HG03442 (cell line): ENCODE measurements at regions not wholly inside any gene's neighbourhood (a gene's known extent, or its start where the extent isn't known, plus 50 kb on each side); places are given as distances from the start of the nearest gene placed in this dataset.

Experiments
- ATAC-seq: cut with Tn5 transposase; IDR thresholded peaks from one replicate; pipeline ENCODE4 v1.9.1; 2021; ENCODE audit warnings: mild to moderate bottlenecking, moderate library complexity; ENCODE audit not compliant: unreplicated experiment

DNA sequence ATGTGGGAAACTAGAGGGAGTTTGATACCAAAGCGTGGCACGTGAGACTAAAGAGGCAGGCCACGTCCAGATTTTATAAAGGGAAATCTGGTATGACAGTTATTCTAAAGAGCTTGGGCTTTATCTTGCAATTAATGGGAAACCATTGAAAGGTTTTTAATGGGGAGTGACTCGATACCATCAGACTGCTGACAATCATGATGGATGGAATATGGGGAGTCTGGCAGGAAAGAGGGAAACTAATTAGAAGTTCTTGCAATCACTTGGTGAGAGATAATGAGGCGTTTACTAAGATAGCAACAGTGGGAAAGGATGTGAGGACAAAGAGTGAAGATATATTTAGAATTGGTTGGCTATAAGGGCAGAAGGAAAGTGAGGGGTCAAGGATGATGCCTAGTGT is 94.0 kb downstream of the MBL2 start:
- ATAC-seq = no peak

DNA sequence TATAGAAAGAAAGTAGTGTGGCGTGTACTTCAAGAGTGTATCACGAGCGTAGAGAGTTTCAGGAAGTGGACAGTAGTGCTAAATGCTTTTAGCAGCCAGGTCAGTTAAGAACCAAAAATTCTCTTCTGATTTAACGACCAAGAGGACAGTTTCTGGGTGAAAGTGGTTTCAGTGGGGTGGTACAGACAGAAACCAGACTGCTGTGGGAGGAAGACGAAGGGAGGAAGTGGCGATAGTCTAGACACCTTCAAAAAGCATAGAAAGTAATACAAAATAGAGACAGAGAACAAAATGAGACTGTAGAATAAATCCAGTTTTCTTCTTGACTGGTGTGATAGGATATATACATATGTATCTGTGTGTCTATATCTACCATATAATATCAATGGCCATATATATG is 93.5 kb downstream of the MBL2 start:
- no peak for ATAC-seq

DNA sequence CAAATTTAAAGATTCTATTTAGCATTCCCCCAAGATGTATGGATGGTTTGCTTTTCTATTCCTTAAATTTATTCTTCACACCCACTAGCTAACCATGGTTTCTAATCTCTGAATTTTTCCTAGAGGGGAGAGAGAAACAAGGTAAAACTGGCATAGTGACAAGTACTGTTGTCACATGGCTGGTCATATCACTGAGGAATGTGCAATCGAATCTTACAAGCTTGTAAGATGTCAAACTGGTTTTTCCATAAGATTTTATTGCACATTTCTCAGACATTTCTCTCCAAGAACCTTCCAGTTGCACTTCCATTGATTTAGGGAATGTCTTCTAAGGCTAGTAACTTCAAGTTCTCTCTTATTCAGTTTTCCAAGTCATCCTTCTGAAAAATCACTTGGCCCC is 89.8 kb downstream of the MBL2 start:
- ATAC-seq = no peak

DNA sequence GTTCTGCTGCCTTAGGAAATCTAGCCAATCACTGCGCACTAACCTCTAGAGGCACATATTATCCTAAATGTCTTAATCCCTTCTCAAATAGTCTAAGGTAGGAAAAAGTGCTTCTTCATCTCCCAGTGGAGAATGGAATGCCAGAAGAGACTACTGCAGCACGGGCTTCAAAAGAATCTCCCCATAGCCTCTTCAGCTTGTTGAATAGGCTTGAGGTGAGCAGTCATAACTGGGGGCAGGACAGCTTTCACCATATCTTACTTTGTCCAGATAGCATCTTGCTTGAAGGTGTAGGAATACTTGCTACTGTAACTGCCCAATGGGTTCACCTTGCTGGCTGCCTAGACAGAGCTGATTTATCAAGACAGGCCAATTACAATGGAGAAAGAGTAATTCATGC is 88.8 kb downstream of the MBL2 start:
- no peak for ATAC-seq

DNA sequence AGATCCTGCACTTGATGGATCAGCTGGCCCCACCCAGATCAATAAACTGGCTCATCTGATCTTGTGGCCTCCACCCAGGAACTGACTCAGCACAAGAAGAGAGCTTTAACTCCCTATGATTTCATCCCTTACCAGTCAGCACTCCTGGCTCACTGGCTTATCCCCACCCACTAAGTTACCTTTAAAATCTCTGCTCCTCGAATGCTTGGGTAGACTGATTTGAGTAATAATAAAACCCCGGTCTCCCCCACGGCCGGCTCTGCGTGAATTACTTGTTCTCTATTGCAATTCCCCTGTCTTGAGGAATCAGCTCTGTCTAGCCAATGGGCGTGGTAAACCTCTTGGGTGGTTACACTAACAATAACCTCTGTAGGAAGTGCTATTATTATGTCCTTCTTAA is 83.7 kb downstream of the MBL2 start:
- ATAC-seq = no peak

DNA sequence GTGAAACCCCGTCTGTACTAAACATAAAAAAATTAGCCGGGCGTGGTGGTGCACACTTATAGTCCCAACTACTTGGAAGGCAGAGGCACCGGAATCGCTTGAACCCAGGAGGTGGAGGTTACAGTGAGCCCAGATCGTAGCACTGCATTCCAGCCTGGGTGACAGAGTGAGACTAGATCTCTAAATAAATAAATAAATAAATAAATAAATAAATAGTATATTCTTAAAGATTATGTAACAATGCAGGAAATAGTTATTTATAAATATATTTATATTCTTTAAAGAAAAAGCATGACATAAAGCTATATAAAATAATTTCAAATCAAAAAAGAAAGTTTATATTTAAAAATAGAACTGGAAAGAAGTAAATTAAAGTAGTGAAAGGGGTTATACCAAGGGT is 76.4 kb downstream of the MBL2 start:
- ATAC-seq = no peak

DNA sequence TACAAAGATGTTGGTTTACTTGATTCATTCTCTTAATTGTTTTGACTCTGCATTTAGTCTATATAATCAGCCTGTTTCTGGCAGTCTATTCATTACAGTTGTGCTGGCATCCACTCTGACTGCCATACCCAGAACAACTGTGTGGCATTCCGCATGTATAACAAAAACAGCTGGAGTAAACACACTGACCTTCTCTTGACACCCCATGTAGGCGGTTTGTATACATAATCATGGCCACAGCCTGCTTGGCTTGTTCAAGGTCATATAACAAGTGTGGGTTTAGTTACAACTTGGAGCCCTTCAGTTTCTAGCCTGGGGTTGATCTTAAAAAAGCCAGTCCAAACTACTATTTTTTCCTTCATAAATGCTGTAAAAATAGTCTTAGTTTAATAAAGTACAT is 70.9 kb downstream of the MBL2 start:
- no peak for ATAC-seq

DNA sequence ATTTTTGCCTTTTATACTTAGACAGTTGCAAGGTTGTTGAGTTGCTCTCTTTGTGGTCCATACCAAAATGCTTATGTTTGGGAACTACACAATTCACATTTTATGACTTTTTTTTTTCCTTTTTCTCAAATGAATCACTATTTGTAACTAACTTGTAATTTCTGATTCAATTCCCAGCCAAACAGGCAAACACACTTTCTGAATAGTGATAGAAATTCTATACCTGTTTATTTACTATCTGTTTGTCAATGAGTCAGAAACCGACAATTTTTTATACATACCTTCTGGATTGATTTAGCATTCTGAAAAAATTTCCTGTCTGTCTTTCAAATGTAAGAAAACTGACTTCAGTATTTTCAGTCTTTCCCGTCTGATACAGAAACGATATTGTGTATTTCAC is 69.1 kb downstream of the MBL2 start:
- no peak for ATAC-seq

DNA sequence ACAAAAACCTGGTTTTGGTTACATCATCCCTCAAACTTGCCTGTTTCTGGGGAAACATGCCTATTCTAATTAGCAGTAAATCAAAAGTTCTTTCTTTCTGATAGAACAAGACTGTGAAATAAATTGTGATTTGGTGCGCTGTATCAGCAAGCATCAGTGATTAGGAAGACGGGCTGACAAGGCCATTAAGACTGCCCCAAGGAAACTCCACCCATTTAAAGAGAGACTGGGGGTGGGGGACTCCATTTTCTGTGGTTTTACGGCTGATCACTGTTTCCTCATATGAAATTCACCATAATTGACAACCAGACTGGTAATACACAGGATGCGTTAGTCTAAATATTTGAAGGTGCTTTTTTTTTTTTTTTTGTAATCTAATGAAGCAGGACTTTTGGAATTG is 68.7 kb downstream of the MBL2 start:
- no peak for ATAC-seq

DNA sequence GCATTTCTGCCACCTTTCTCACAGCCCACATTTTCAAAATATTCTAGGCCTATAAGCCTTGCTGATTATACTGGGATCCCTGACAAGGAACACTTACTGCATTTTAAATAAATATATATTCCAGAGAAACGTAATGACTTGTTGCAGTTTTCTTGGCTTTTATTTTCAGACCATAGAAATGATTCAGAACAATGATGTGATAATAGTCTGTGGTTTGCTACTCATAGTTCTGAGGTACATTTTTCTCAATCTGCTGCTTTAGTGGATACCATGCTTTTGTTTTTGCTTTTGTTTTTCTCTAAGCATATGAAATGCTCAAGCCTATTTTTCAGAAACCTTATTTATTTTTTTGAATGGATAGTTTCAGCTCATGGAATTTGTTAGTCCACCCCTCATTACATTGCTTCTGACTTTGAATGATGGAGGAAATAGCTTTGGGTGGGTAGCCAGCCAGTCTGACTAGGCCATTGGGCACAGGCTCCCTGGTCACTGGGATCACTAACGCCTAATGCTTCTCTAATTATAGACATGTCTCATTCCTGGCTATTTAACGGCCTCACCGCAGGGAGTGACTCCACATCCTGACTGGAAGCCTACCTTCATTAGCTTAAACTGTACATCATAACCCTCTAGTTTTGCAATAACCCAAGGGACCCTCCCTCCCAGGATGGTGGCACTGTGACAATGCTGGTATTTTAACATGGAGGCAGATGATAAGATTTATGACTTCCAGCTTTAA is 66.1 kb downstream of the MBL2 start:
- ATAC-seq = no peak
